Muscle of back (tissue), 3 donors: ENCODE measurements at regions not wholly inside any gene's neighbourhood (a gene's known extent, or its start where the extent isn't known, plus 50 kb on each side); places are given as distances from the start of the nearest gene placed in this dataset.
A peak's percentile ranks its signal among the peaks of the same experiment; 100 is the strongest.

Experiments used
- DNase-seq, 3 donors: peaks; one replicate each; pipeline versions ENCODE4 v3.0.0 to v3.0.0-alpha.2; 2013

DNA sequence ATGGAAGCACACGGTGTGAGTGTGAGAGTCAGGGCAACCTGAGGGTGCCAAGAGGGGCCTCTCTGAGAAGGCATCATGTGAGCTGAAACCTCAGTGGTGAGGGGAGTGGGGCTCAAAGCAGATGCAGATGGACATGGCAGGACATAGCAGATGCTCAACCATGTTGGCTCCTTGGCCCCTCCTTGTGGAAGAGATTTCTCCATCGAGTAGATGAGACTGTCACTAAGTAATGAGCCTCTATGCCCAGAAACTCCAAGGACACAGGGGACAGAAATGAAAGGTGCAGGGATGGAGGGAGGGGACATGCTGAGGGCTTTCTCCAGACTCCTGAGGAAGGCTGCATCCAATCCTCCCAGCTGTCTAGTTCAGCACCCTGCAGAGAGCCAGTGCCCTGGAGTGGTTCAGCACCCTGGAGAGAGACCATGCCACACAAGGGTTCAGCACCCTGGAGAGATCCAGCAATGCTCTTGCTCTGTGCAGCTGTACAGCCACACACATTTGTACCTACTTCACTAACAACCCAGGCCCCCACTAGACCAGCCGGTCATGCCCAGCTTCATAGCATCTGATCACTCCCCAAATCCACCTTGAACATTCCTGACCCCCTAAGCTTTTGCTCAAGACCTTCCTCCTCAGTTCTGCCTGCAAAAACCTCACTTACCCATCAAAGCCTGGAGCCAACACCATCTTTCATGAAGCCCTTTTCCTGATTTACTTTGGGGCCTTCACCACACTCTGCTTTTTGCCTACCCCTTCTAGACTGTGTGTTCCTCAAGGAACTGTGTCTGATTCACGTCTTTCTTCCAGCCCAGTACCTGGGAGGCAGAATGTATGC lies 252.0 kb downstream of the CTTN start:
- peak; percentile 66 to 87 (median 84) for DNase-seq

DNA sequence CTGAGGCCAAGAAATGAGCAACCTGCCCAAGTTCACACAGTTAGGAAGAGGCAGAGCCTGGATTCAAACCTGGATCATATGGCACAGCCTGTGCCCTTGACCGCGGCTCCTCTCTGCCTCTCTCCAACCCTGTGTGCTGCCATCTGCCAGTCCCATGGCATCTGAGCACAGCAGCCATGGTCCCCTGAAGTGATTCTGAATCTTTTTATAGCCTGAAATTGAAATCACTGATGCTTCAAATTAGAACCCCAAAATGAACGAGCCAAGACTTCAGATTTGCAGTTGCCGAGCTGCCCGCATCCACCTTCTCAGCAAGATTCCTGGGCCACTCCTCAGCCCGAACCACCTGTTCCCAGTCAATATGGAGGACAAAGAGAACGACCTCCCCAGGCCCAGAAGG lies 252.7 kb downstream of the CTTN start:
- no peak for DNase-seq

- no peak for DNase-seq
Measured at GRCh38 chr11:70654016-70654415, 255.7 kb downstream of the CTTN start.

- DNase-seq = no peak
Measured at GRCh38 chr11:70655816-70656215, 257.5 kb downstream of the CTTN start.

DNA sequence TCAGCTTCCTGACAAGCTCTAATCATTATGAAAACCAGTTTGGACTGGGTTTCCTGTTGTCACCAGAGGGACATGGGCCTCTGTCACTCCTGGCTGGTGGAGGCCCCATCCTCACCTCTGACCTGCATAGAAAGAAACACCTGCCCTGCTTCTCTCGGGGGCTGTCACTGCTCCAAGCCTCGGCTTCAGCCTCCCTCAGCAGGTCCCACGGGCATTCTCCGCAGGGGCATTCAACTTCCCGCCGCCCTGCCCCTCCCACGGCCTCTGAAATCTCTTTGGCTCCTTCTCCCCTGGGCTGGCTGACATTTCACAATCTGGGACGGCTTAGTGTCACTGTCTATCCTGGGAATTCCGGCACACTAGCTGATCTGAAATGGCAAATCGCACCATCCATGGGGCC lies 257.9 kb downstream of the CTTN start:
- DNase-seq = no peak

- no peak for DNase-seq
Measured at GRCh38 chr11:70660059-70660888, 261.9 kb downstream of the CTTN start.

- no peak for DNase-seq
Measured at GRCh38 chr11:70660889-70661197, 262.5 kb downstream of the CTTN start.

DNA sequence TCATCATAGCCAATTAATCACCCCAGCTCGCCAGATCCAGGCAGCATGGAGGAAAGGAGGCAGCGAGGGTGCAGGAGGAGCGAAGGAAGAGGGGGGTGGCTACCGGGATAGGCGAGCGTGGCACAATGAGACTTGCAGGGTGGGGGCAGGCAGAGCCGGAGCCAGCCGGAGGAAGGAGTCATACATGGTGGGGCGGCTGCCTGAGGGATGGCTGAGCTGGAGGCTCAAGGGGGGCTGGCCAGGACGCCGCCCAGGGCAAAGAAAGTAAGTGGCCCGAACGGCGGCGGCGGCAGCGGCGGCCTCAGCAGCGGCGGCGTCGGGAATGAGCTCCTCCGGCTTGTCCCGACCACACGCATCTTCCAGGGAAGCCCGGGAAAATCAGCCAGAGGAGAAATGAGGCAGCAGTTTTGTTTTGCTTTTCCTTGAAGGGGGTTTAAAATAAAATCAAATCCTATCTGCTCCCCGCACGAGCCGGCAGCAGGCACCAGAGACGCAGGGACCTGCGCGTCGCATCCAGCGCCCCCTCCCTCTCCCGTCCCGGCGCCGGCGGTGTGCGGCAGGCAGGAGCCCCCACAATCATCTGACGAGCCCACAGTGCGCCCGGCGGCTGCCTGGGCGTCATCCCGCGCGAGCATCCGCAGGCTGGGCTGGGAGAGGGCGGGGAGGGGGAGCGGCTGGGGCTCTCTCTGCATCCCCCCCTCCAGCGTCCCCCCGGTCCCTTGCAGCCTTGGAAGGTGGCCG lies 263.6 kb downstream of the CTTN start:
- DNase-seq = peak in 1 of 3 donors; percentile 28

GRCh38 chr11:70662691-70663098 lies 264.4 kb downstream of the CTTN start:
- DNase-seq = peak in 1 of 3 donors; percentile 10

DNA sequence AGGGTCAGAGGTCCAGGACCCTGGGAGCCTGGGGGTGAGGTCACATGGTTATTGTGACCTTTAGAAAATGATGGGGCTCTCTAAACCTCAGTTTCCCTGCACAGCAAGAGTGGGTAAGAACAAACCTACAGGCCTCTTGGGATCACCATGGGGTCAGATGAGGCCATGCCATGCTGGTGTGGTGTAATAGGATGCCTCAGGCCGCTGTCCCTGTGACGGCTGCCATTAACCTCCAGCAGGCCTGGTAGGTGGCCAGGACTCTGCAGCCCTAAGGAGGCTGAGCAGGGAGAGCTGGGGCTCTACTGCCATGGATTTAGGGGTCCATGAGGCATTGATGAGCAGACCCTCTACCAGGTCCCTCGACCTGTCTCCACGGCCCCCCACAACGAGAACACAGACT lies 265.5 kb downstream of the CTTN start:
- DNase-seq = no peak

- no peak for DNase-seq
Measured at GRCh38 chr11:70666311-70666710, 268.0 kb downstream of the CTTN start.

DNA sequence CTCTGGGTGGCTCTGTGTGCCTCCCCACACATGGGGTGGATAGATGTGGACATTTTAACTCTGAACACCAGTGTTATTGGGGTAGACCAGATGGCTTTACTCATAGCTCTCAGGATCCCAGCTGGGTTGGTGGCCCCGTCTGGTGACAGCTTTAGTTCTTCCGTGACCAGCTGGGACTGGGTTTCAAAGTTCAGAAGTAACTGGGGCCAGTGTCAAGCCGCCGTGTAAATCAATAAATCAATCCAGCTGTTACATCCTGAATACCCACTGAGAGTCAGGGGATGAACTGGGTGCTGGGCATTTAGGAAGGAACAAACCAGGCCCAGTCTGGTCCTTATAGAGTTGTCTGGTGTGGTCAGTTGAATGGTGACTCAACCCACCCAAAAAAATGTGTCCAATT lies 269.4 kb downstream of the CTTN start:
- DNase-seq = no peak

GRCh38 chr11:70668204-70669202 lies 270.2 kb downstream of the CTTN start:
- DNase-seq = peak in 1 of 3 donors; percentile 12

DNA sequence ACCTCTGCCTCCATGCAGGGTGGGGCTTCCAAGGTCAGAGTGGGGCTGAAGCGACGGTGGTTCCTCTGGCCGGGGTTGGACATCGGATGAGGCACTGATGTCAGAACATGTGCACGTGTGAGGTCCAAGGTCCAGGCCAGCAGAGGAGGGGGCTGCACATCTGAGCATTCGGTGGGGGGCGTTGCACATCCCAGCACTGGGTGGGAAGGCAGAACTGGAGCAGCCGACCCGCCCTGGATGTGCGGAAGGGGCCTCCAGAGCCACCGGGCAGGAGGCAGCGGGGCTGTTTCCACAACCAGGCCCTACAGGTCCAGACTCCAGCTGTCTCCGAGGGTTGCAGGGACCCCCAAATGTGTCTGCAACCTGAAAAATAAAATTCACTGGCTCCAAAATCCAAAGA lies 271.0 kb downstream of the CTTN start:
- no peak for DNase-seq

- no peak for DNase-seq
Measured at GRCh38 chr11:70669871-70670675, 271.7 kb downstream of the CTTN start.

GRCh38 chr11:70670676-70671034 lies 272.3 kb downstream of the CTTN start:
- DNase-seq = no peak

- DNase-seq = peak in 1 of 3 donors; percentile 17
Measured at GRCh38 chr11:70671083-70671482, 272.8 kb downstream of the CTTN start.

GRCh38 chr11:70671611-70672010 lies 273.3 kb downstream of the CTTN start:
- no peak for DNase-seq

DNA sequence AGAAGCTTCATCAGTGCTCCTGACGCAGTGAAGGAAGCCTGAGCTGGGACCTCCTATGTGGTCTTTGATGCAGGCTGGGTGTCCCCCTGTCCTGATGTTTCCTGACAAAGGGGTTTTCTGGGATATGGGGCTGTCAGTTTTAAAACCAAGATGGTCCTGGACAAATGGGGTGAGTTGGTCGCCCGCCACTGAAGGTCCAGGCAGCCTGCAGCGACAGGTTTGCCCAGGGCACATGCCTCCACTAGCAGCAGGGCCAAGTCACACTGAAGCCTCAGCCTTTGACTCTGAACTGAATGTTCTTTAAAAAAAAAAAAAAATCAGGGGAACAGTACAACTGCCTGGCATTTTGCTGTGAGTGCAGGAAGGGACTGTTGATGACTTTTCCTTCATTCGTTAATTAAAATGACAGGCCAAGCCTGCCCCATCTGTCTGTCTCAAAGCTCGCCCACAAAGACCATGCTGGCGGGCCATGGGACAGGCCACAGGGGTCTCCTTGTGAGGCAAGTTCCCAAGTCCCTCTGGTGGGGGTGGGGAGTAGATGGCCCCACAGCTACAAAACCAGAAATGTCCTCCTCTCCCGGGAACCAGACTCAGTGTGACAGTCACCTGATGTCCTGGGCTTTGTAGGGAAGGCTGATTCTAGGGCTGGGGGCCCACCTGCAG lies 274.8 kb downstream of the CTTN start:
- no peak for DNase-seq

- DNase-seq = no peak
Measured at GRCh38 chr11:70674605-70675004, 276.3 kb downstream of the CTTN start.
